ENCODE measurements at regions not wholly inside any gene's neighbourhood (a gene's known extent, or its start where the extent isn't known, plus 50 kb on each side); places are given as distances from the start of the nearest gene placed in this dataset.

- Histone ChIP-seq H3K4me3 (no peak overlapping the region), H3K4me1 (no peaks in the 10 kb centered on the region), H3K9me3 (no peaks in the 10 kb centered on the region), H3K36me3 (no peaks in the 10 kb centered on the region), H3K27ac (no peak overlapping the region), H3K27me3 (no peaks in the 10 kb centered on the region)
- TF ChIP-seq CTCF (IDR thresholded peaks at IDR 0.05), result no peak
- FAIRE-seq (no peak), DNase-seq (no peak), ATAC-seq (no peak)
- intact Hi-C loops (cut with DNase I), result no loop called here
- 22 to 27% methylated on average over 3 of the region's 3 CpGs for WGBS, 2 donors
Measured at GRCh38 chr1:166705376-166706289, 133.6 kb upstream of the POGK start.

- DNase-seq, result no peak
- H3K36me3 ChIP-seq, result no peaks in the 10 kb centered on the region
- intact Hi-C loops (cut with DNase I), result no loop called here
- no peaks in the 10 kb centered on the region for H3K27me3 ChIP-seq
- no peak overlapping the region for H3K4me3 ChIP-seq
- no peak for ATAC-seq
- H3K27ac ChIP-seq, result no peak overlapping the region
- no peaks in the 10 kb centered on the region for H3K4me1 ChIP-seq
- H3K9me3 ChIP-seq, result no peaks in the 10 kb centered on the region
- no peak for FAIRE-seq
- TF ChIP-seq CTCF (IDR thresholded peaks at IDR 0.05), result no peak
Measured at GRCh38 chr1:166716620-166717019, 122.7 kb upstream of the POGK start.

GRCh38 chr1:166721145-166721544 is 118.1 kb upstream of the POGK start:
- 43 to 61% methylated on average over 2 of the region's 2 CpGs for WGBS, 2 donors
- no peak overlapping the region for H3K4me3 ChIP-seq
- H3K27me3 ChIP-seq, result no peaks in the 10 kb centered on the region
- H3K9me3 ChIP-seq, result no peaks in the 10 kb centered on the region
- H3K36me3 ChIP-seq, result no peaks in the 10 kb centered on the region
- FAIRE-seq (no peak), DNase-seq (no peak), ATAC-seq (no peak)
- H3K27ac ChIP-seq, result no peak overlapping the region
- intact Hi-C loops (cut with DNase I), result no loop called here
- TF ChIP-seq CTCF (IDR thresholded peaks at IDR 0.05), result no peak
- H3K4me1 ChIP-seq, result no peaks in the 10 kb centered on the region

GRCh38 chr1:166730299-166730888 is 108.9 kb upstream of the POGK start:
- TF ChIP-seq CTCF (IDR thresholded peaks at IDR 0.05), result no peak
- no peaks in the 10 kb centered on the region for H3K36me3 ChIP-seq
- intact Hi-C loops (cut with DNase I), result no loop called here
- no peak for FAIRE-seq
- no peaks in the 10 kb centered on the region for H3K9me3 ChIP-seq
- H3K27ac ChIP-seq, result no peak overlapping the region
- WGBS, 2 donors, result 69 to 75% methylated on average over 1 of the region's 1 CpG
- no peak for ATAC-seq
- no peaks in the 10 kb centered on the region for H3K27me3 ChIP-seq
- no peak overlapping the region for H3K4me3 ChIP-seq
- DNase-seq, result peak in 1 of 6 donors; percentile 24
- no peaks in the 10 kb centered on the region for H3K4me1 ChIP-seq

GRCh38 chr1:166738140-166738539 is 101.1 kb upstream of the POGK start:
- ATAC-seq (no peak), FAIRE-seq (no peak), DNase-seq (no peak)
- Histone ChIP-seq H3K36me3 (no peaks in the 10 kb centered on the region), H3K27me3 (no peaks in the 10 kb centered on the region), H3K4me1 (no peaks in the 10 kb centered on the region), H3K9me3 (no peaks in the 10 kb centered on the region), H3K4me3 (no peak overlapping the region), H3K27ac (no peak overlapping the region)
- no peak for TF ChIP-seq CTCF (IDR thresholded peaks at IDR 0.05)
- intact Hi-C loops (cut with DNase I), result no loop called here

Data from pancreas (tissue), 10 donors.